Stimulated activated CD4-positive, alpha-beta T cell treated with anti-CD3 and anti-CD28 coated beads, Interleukin-12 subunit alpha, Interleukin-12 subunit beta, amount 100 ng/mL, for 48 hours (primary cell): ENCODE measurements at regions not wholly inside any gene's neighbourhood (a gene's known extent, or its start where the extent isn't known, plus 50 kb on each side); places are given as distances from the start of the nearest gene placed in this dataset.
"Not testable (repeated sequence)": the region's sequence is repeated elsewhere in the genome, so short reads cannot be mapped to it uniquely, and the experiment has no call there.

ENCODE experiments used
- DNase-seq, 3 donors: peaks; one replicate each; pipeline ENCODE4 v3.0.0-alpha.2; 2020; ENCODE audit warnings: low read depth in 2 of 3, low spot score in 1 of 3

GRCh38 chr7:51639661-51640334, 323.2 kb upstream of the COBL start:
- no peak for DNase-seq

GRCh38 chr7:51636503-51636902, 319.9 kb upstream of the COBL start:
- no peak for DNase-seq

- no peak for DNase-seq
Measured at GRCh38 chr7:51635775-51636174, 319.2 kb upstream of the COBL start.

- DNase-seq, result no peak
Measured at GRCh38 chr7:51634538-51634937, 317.9 kb upstream of the COBL start.

- no peak for DNase-seq
Measured at GRCh38 chr7:51634025-51634424, 317.4 kb upstream of the COBL start.

GRCh38 chr7:51633596-51633995, 317.0 kb upstream of the COBL start:
- no peak for DNase-seq

GRCh38 chr7:51633006-51633405, 316.4 kb upstream of the COBL start:
- DNase-seq, result no peak

GRCh38 chr7:51630933-51631332, 314.3 kb upstream of the COBL start:
- DNase-seq, result no peak

- DNase-seq, result no peak
Measured at GRCh38 chr7:51629206-51629605, 312.6 kb upstream of the COBL start.

- DNase-seq, result no peak
Measured at GRCh38 chr7:51621956-51622355, 305.3 kb upstream of the COBL start.

- no peak for DNase-seq
Measured at GRCh38 chr7:51620706-51621105, 304.1 kb upstream of the COBL start.

GRCh38 chr7:51619880-51620279, 303.3 kb upstream of the COBL start:
- DNase-seq, result no peak

- DNase-seq, result no peak
Measured at GRCh38 chr7:51617686-51618085, 301.1 kb upstream of the COBL start.

- no peak for DNase-seq
Measured at GRCh38 chr7:51613911-51614357, 297.3 kb upstream of the COBL start.

GRCh38 chr7:51611937-51612336, 295.3 kb upstream of the COBL start:
- DNase-seq, result no peak

- DNase-seq, result no peak
Measured at GRCh38 chr7:51607447-51607846, 290.8 kb upstream of the COBL start.

GRCh38 chr7:51606601-51607154, 290.1 kb upstream of the COBL start:
- no peak for DNase-seq

GRCh38 chr7:51602376-51602775, 285.8 kb upstream of the COBL start:
- no peak for DNase-seq

GRCh38 chr7:51601461-51601860, 284.9 kb upstream of the COBL start:
- no peak for DNase-seq

- not testable (repeated sequence) for DNase-seq
Measured at GRCh38 chr7:51599935-51600334, 283.3 kb upstream of the COBL start.

GRCh38 chr7:51593628-51594027, 277.0 kb upstream of the COBL start:
- no peak for DNase-seq

GRCh38 chr7:51592842-51593599, 276.4 kb upstream of the COBL start:
- no peak for DNase-seq
